GM12892 (cell line): ENCODE measurements at regions not wholly inside any gene's neighbourhood (a gene's known extent, or its start where the extent isn't known, plus 50 kb on each side); places are given as distances from the start of the nearest gene placed in this dataset.

Source experiments
- POLR2A ChIP-seq: IDR thresholded peaks from 2 replicates; pipeline ENCODE4 v1.6.1; 2011; ENCODE audit warnings: low read depth, low read length, control low read depth
- POLR2AphosphoS5 ChIP-seq: IDR thresholded peaks from 2 replicates; pipeline ENCODE4 v1.6.1; 2011; ENCODE audit warnings: low read depth, low read length, control low read depth
- TAF1 ChIP-seq: IDR thresholded peaks from 2 replicates; pipeline ENCODE4 v1.6.1; 2011; ENCODE audit warnings: low read depth, mild to moderate bottlenecking, control low read depth, low read length, borderline replicate concordance

DNA sequence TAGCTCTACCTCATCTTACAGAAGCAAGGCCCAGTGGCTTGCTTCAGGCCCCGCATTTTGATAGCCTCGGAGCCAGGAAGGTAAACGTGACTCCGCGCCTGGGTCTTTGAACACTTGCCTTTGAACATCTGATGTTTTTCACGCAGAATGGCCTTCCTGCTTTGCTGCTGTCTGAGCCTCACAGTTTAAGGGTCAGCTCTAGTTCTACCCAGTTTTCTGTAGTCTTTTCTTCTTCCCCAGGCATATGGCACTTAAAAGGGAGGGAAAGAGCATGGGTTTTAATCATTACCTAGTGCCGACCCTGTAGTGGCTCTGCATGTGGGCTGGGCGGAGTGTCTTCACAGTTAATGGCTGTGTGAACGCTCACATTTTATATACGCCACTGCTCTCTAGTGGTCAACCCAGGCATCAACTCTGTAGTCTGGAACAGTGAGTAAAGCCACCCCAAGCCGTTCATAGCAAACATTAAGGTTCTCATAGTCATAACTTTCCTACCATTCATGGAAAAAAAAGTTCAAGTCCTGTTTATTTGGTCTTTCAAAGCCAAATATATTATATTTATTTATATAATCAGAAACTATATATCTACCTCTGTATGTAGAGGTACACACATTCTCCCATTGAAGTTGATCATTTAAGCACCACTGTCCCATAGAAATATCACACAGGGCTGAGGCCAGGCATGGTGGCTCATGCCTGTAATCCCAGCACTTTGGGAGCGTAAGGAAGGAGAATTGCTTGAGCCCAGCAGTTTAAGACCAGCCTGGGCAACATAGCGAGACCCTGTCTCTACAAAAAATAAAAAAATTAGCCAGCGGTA lies 78.1 kb downstream of the IER5 start:
- TF ChIP-seq POLR2A = no peak
- TF ChIP-seq POLR2AphosphoS5 = no peak
- TF ChIP-seq TAF1 = no peak
